ENCODE measurements at regions not wholly inside any gene's neighbourhood (a gene's known extent, or its start where the extent isn't known, plus 50 kb on each side); places are given as distances from the start of the nearest gene placed in this dataset.

- no peak for TF ChIP-seq CTCF (IDR thresholded peaks at IDR 0.05)
- TF ChIP-seq POLR2A (IDR thresholded peaks at IDR 0.05): no peak
Observed at GRCh38 chr2:175688243-175688642, 313.8 kb downstream of the LNPK start.
